Neuronal stem cell (in vitro differentiated cells): ENCODE measurements at regions not wholly inside any gene's neighbourhood (a gene's known extent, or its start where the extent isn't known, plus 50 kb on each side); places are given as distances from the start of the nearest gene placed in this dataset.

ENCODE experiments used
- DNase-seq: peaks from one replicate; pipeline ENCODE4 v3.0.0-alpha.2; 2013; ENCODE audit warnings: low spot score
- H2AFZ ChIP-seq: one replicate; pipeline ENCODE4 v1.6.1; 2013; ENCODE audit warnings: mild to moderate bottlenecking, low read length, inconsistent platforms
- H2AK5ac ChIP-seq: 2 replicates; pipeline ENCODE4 v1.6.1; 2013; ENCODE audit warnings: low read depth, mild to moderate bottlenecking, inconsistent platforms, low read length, moderate library complexity, mixed read lengths
- H2BK120ac ChIP-seq: 2 replicates; pipeline ENCODE4 v1.6.1; 2013; ENCODE audit warnings: low read depth, mild to moderate bottlenecking, inconsistent platforms, low read length, moderate library complexity, mixed read lengths
- H2BK12ac ChIP-seq: one replicate; pipeline ENCODE4 v1.6.1; 2013; ENCODE audit warnings: low read length, inconsistent platforms
- H2BK15ac ChIP-seq: 2 replicates; pipeline ENCODE4 v1.6.1; 2013; ENCODE audit warnings: mild to moderate bottlenecking, low read length, inconsistent platforms, mixed read lengths
- H2BK5ac ChIP-seq: one replicate; pipeline ENCODE4 v1.6.1; 2013; ENCODE audit warnings: inconsistent platforms, mild to moderate bottlenecking, low read length, moderate library complexity
- H3K14ac ChIP-seq: one replicate; pipeline ENCODE4 v1.6.1; 2013; ENCODE audit warnings: low read length, inconsistent platforms
- H3K18ac ChIP-seq: 2 replicates; pipeline ENCODE4 v1.6.1; 2013; ENCODE audit warnings: low read length, inconsistent platforms
- H3K23ac ChIP-seq: 2 replicates; pipeline ENCODE4 v1.6.1; 2013; ENCODE audit warnings: low read depth, mild to moderate bottlenecking, mixed read lengths, low read length, inconsistent platforms; ENCODE audit not compliant: poor library complexity
- H3K27ac ChIP-seq: replicated peaks from 3 replicates; pipeline ENCODE4 v1.5.1; 2013; ENCODE audit warnings: low read length, inconsistent platforms
- H3K27me3 ChIP-seq, 3 experiments: 2 replicates each; pipeline ENCODE4 v1.6.1; 2013; ENCODE audit warnings: low read length in 3 of 3, mild to moderate bottlenecking in 2 of 3, inconsistent platforms in 1 of 3, low read depth in 1 of 3, mixed read lengths in 1 of 3, moderate library complexity in 1 of 3; ENCODE audit not compliant: control insufficient read depth in 3 of 3, insufficient read depth in 3 of 3
- H3K36me3 ChIP-seq, 2 donors: replicated peaks in 1 of 2; 2 replicates each; pipeline ENCODE4 v1.6.1; 2013; ENCODE audit warnings: low read length in 2 of 2; ENCODE audit not compliant: control insufficient read depth in 2 of 2, insufficient read depth in 2 of 2
- H3K4ac ChIP-seq: 2 replicates; pipeline ENCODE4 v1.6.1; 2013; ENCODE audit warnings: inconsistent platforms, mild to moderate bottlenecking, low read length, moderate library complexity
- H3K4me1 ChIP-seq, 2 donors: 1 replicate in 1 of 2; 2 replicates in 1 of 2; pipeline ENCODE4 v1.6.1; 2013; ENCODE audit warnings: low read length in 2 of 2, low read depth in 1 of 2; ENCODE audit not compliant: control insufficient read depth in 2 of 2, insufficient read depth in 1 of 2
- H3K4me2 ChIP-seq: one replicate; pipeline ENCODE4 v1.6.1; 2013; ENCODE audit warnings: mild to moderate bottlenecking, low read length, inconsistent platforms; ENCODE audit not compliant: insufficient read depth, poor library complexity, severe bottlenecking
- H3K4me3 ChIP-seq, 2 donors: 2 replicates each; pipeline ENCODE4 v1.5.1; 2013; ENCODE audit warnings: low read length in 2 of 2, mild to moderate bottlenecking in 2 of 2, inconsistent platforms in 1 of 2, moderate library complexity in 1 of 2
- H3K79me1 ChIP-seq: one replicate; pipeline ENCODE4 v1.6.1; 2013; ENCODE audit warnings: low read depth, mild to moderate bottlenecking, inconsistent platforms, low read length, moderate library complexity
- H3K9ac ChIP-seq: one replicate; pipeline ENCODE4 v1.6.1; 2013; ENCODE audit warnings: mild to moderate bottlenecking, low read depth, low read length, inconsistent platforms; ENCODE audit not compliant: poor library complexity
- H3K9me3 ChIP-seq, 2 donors: replicated peaks in 1 of 2; 2 replicates each; pipeline versions ENCODE3 to v1.6.1; 2013; ENCODE audit warnings: low read length in 2 of 2, mild to moderate bottlenecking in 2 of 2, inconsistent platforms in 1 of 2, low read depth in 1 of 2, mixed read lengths in 1 of 2, moderate library complexity in 1 of 2; ENCODE audit not compliant: control insufficient read depth in 2 of 2, insufficient read depth in 1 of 2
- H4K8ac ChIP-seq: one replicate; pipeline ENCODE4 v1.6.1; 2013; ENCODE audit warnings: low read depth, mild to moderate bottlenecking, inconsistent platforms, low read length, moderate library complexity
- H4K91ac ChIP-seq: one replicate; pipeline ENCODE4 v1.6.1; 2013; ENCODE audit warnings: low read length, low read depth, mild to moderate bottlenecking, inconsistent platforms; ENCODE audit not compliant: poor library complexity
- WGBS, 2 donors: extraction: QIAGEN DNeasy Blood & Tissue Kit; methylation state at CpG; one replicate each; pipeline ENCODE4 v1.1.7; 2013; ENCODE audit warnings: missing lambda C conversion rate in 2 of 2, mixed read lengths in 1 of 2; ENCODE audit not compliant: insufficient read length in 2 of 2, insufficient replicate concordance in 1 of 2; ENCODE audit errors: extremely low coverage in 2 of 2; 5-methylcytosine and 5-hydroxymethylcytosine counted together

GRCh38 chr12:86788661-86789060 lies 532.5 kb upstream of the MGAT4C start:
- Histone ChIP-seq H3K14ac (no peak overlapping the region), H3K4me2 (no peak overlapping the region), H3K4ac (no peak overlapping the region), H3K9me3 (no peaks in the 10 kb centered on the region), H4K8ac (no peak overlapping the region), H3K27ac (no peak overlapping the region), H3K18ac (no peak overlapping the region), H2AFZ (no peak overlapping the region), H3K9ac (no peak overlapping the region), H2BK5ac (no peak overlapping the region), H3K4me3 (no peak overlapping the region), H2AK5ac (no peak overlapping the region), H3K23ac (no peak overlapping the region), H3K36me3 (no peaks in the 10 kb centered on the region), H3K27me3 (no peaks in the 10 kb centered on the region), H4K91ac (no peak overlapping the region), H3K4me1 (no peaks in the 10 kb centered on the region), H3K79me1 (no peaks in the 10 kb centered on the region), H2BK12ac (no peak overlapping the region), H2BK120ac (no peak overlapping the region), H2BK15ac (no peak overlapping the region)
- no peak for DNase-seq

- Histone ChIP-seq H2AFZ (no peak overlapping the region), H3K9ac (no peak overlapping the region), H2BK120ac (no peak overlapping the region), H3K4me3 (no peak overlapping the region), H4K8ac (no peak overlapping the region), H3K4me2 (no peak overlapping the region), H3K18ac (no peak overlapping the region), H3K27me3 (no peaks in the 10 kb centered on the region), H3K4me1 (no peaks in the 10 kb centered on the region), H3K27ac (no peak overlapping the region), H3K36me3 (no peaks in the 10 kb centered on the region), H4K91ac (no peak overlapping the region), H3K4ac (no peak overlapping the region), H2BK12ac (no peak overlapping the region), H2BK5ac (no peak overlapping the region), H3K23ac (no peak overlapping the region), H3K79me1 (no peaks in the 10 kb centered on the region), H2AK5ac (no peak overlapping the region), H3K14ac (no peak overlapping the region), H2BK15ac (no peak overlapping the region), H3K9me3 (no peaks in the 10 kb centered on the region)
- no peak for DNase-seq
Observed at GRCh38 chr12:86787419-86787818, 531.2 kb upstream of the MGAT4C start.

- Histone ChIP-seq H3K27ac (no peak overlapping the region), H2BK5ac (no peak overlapping the region), H3K79me1 (no peaks in the 10 kb centered on the region), H3K23ac (no peak overlapping the region), H2AK5ac (no peak overlapping the region), H2BK12ac (no peak overlapping the region), H3K4me3 (no peak overlapping the region), H3K27me3 (no peaks in the 10 kb centered on the region), H3K14ac (no peak overlapping the region), H2AFZ (no peak overlapping the region), H4K91ac (no peak overlapping the region), H3K36me3 (no peaks in the 10 kb centered on the region), H3K4me2 (no peak overlapping the region), H2BK120ac (no peak overlapping the region), H4K8ac (no peak overlapping the region), H3K9me3 (no peaks in the 10 kb centered on the region), H3K18ac (no peak overlapping the region), H3K4me1 (no peaks in the 10 kb centered on the region), H3K4ac (no peak overlapping the region), H2BK15ac (no peak overlapping the region), H3K9ac (no peak overlapping the region)
- no peak for DNase-seq
- no CpG with 5 or more reads among the region's 2 CpGs for WGBS, 2 donors
Observed at GRCh38 chr12:86777325-86777724, 521.1 kb upstream of the MGAT4C start.

GRCh38 chr12:86774841-86775388 lies 518.7 kb upstream of the MGAT4C start:
- H4K91ac ChIP-seq, result no peak overlapping the region
- H2AFZ ChIP-seq, result no peak overlapping the region
- no peak for DNase-seq
- no peak overlapping the region for H2BK120ac ChIP-seq
- no peaks in the 10 kb centered on the region for H3K36me3 ChIP-seq
- H3K4me2 ChIP-seq, result no peak overlapping the region
- no peak overlapping the region for H2BK5ac ChIP-seq
- H3K4me3 ChIP-seq, result no peak overlapping the region
- H3K23ac ChIP-seq, result no peak overlapping the region
- H3K79me1 ChIP-seq, result no peaks in the 10 kb centered on the region
- no peak overlapping the region for H3K18ac ChIP-seq
- H3K27me3 ChIP-seq, result no peaks in the 10 kb centered on the region
- no CpG with 5 or more reads among the region's 1 CpG for WGBS, 2 donors
- H3K9me3 ChIP-seq, result no peaks in the 10 kb centered on the region
- H3K4ac ChIP-seq, result no peak overlapping the region
- no peak overlapping the region for H2BK12ac ChIP-seq
- no peak overlapping the region for H3K9ac ChIP-seq
- H3K14ac ChIP-seq, result no peak overlapping the region
- no peaks in the 10 kb centered on the region for H3K4me1 ChIP-seq
- H3K27ac ChIP-seq, result no peak overlapping the region
- H2AK5ac ChIP-seq, result no peak overlapping the region
- H2BK15ac ChIP-seq, result no peak overlapping the region
- no peak overlapping the region for H4K8ac ChIP-seq
